ENCODE measurements at regions not wholly inside any gene's neighbourhood (a gene's known extent, or its start where the extent isn't known, plus 50 kb on each side); places are given as distances from the start of the nearest gene placed in this dataset.

GRCh38 chr5:125175348-125176004 is 429.0 kb upstream of the ZNF608 start:
- no peaks in the 10 kb centered on the region for H3K9me3 ChIP-seq (ENCODE audit: control insufficient read depth, low read length, poor library complexity, severe bottlenecking)
- Mint-ChIP-seq H3K27me3 (no peaks in the 10 kb centered on the region), H3K4me1 (no peaks in the 10 kb centered on the region), H3K27ac (no peak overlapping the region), H3K36me3 (ENCODE audit: low read depth) (no peaks in the 10 kb centered on the region), H3K4me3 (no peak overlapping the region)
- ATAC-seq = no peak
- no peak for DNase-seq

DNA sequence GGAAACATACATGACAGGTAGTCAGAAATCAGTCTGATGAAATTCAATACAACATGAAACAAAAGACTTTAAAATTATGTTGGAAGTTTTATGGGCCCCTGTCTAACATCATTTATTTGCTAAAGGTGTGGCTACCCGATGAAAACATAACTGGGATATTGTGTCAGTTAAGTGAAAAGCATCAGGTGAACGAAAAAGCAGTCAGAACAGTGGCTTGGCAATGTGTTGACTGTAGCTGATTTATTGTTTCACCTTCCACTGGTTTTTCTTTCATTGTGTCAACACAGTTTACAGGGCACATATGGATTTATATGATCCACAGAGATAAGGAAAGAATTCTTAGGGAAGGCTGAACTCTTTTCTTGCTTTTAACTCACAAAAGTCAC is 429.6 kb upstream of the ZNF608 start:
- no peak overlapping the region for H3K27ac Mint-ChIP-seq
- no peak overlapping the region for H3K4me3 Mint-ChIP-seq
- H3K4me1 Mint-ChIP-seq = no peaks in the 10 kb centered on the region
- DNase-seq = no peak
- H3K36me3 Mint-ChIP-seq (ENCODE audit: low read depth) = no peaks in the 10 kb centered on the region
- H3K9me3 ChIP-seq (ENCODE audit: control insufficient read depth, low read length, poor library complexity, severe bottlenecking) = no peaks in the 10 kb centered on the region
- no peak for ATAC-seq
- no peaks in the 10 kb centered on the region for H3K27me3 Mint-ChIP-seq

DNA sequence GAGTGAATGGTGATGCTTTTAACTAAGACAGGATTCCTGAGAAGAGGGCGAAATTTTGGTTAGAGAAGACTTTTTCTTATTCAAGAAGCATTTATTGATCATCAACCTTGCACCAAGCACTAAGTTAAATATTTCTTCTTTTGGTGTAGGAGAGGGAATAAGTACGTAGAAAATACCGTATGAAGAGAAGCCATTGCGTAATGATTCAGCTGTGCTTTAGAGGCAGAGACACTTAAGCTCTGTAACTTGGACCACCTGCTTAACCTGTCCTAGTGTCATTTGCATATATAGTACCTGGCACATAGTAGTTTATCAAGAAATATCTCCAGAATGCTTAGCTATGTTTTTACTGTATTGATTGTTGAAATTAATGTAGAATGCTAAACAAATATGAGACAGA is 430.9 kb upstream of the ZNF608 start:
- no peak for ATAC-seq
- H3K4me1 Mint-ChIP-seq = no peaks in the 10 kb centered on the region
- no peaks in the 10 kb centered on the region for H3K36me3 Mint-ChIP-seq (ENCODE audit: low read depth)
- H3K27ac Mint-ChIP-seq = no peak overlapping the region
- no peak for DNase-seq
- H3K9me3 ChIP-seq (ENCODE audit: control insufficient read depth, low read length, poor library complexity, severe bottlenecking) = no peaks in the 10 kb centered on the region
- no peak overlapping the region for H3K4me3 Mint-ChIP-seq
- H3K27me3 Mint-ChIP-seq = no peaks in the 10 kb centered on the region

- no peak overlapping the region for H3K27ac Mint-ChIP-seq
- ATAC-seq = no peak
- H3K4me3 Mint-ChIP-seq = no peak overlapping the region
- no peaks in the 10 kb centered on the region for H3K27me3 Mint-ChIP-seq
- no peak for DNase-seq
- H3K9me3 ChIP-seq (ENCODE audit: control insufficient read depth, low read length, poor library complexity, severe bottlenecking) = no peaks in the 10 kb centered on the region
- H3K4me1 Mint-ChIP-seq = no peaks in the 10 kb centered on the region
- H3K36me3 Mint-ChIP-seq (ENCODE audit: low read depth) = no peaks in the 10 kb centered on the region
Measured at GRCh38 chr5:125179612-125180011, 433.2 kb upstream of the ZNF608 start.

DNA sequence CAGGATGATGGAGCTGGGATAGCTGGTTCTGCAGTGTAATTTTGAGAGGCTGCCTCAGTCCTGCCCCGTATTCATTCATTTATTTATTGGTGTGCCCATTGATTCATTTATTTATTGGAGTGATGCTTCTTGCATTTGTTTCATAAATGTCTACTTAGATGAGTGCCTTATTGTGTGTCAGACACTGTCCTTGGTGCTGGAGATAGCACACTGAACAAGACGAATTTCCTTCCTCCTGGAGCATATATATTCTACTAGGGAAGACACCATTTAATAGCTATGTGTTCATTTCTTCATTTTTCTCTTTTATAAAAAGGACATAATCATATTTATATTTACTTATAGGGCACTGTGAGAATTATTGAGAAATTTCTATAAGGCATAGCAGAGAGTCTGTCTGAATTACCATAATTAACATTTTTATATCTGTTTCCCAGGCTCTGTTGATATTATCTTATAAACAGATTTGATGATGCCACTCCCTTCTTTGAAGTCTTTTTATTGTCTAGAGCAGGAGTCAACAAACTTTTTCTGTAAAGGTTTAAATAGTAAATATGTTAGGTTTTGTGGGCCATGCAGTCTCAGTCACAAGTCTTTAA is 433.9 kb upstream of the ZNF608 start:
- Mint-ChIP-seq H3K4me3 (no peak overlapping the region), H3K27me3 (no peaks in the 10 kb centered on the region), H3K27ac (no peak overlapping the region), H3K36me3 (ENCODE audit: low read depth) (no peaks in the 10 kb centered on the region), H3K4me1 (no peaks in the 10 kb centered on the region)
- DNase-seq (no peak), ATAC-seq (no peak)
- H3K9me3 ChIP-seq (ENCODE audit: control insufficient read depth, low read length, poor library complexity, severe bottlenecking) = no peaks in the 10 kb centered on the region

- no peaks in the 10 kb centered on the region for H3K9me3 ChIP-seq (ENCODE audit: control insufficient read depth, low read length, poor library complexity, severe bottlenecking)
- no peak overlapping the region for H3K4me3 Mint-ChIP-seq
- no peaks in the 10 kb centered on the region for H3K27me3 Mint-ChIP-seq
- DNase-seq (no peak), ATAC-seq (no peak)
- no peak overlapping the region for H3K27ac Mint-ChIP-seq
- no peaks in the 10 kb centered on the region for H3K4me1 Mint-ChIP-seq
- no peaks in the 10 kb centered on the region for H3K36me3 Mint-ChIP-seq (ENCODE audit: low read depth)
Measured at GRCh38 chr5:125181159-125181558, 434.7 kb upstream of the ZNF608 start.

GRCh38 chr5:125181955-125182354 is 435.5 kb upstream of the ZNF608 start:
- Mint-ChIP-seq H3K4me3 (no peak overlapping the region), H3K27ac (no peak overlapping the region), H3K27me3 (no peaks in the 10 kb centered on the region), H3K4me1 (no peaks in the 10 kb centered on the region), H3K36me3 (ENCODE audit: low read depth) (no peaks in the 10 kb centered on the region)
- ATAC-seq (no peak), DNase-seq (no peak)
- no peaks in the 10 kb centered on the region for H3K9me3 ChIP-seq (ENCODE audit: control insufficient read depth, low read length, poor library complexity, severe bottlenecking)

- no peak overlapping the region for H3K27ac Mint-ChIP-seq
- H3K4me3 Mint-ChIP-seq = no peak overlapping the region
- H3K9me3 ChIP-seq (ENCODE audit: control insufficient read depth, low read length, poor library complexity, severe bottlenecking) = no peaks in the 10 kb centered on the region
- no peaks in the 10 kb centered on the region for H3K36me3 Mint-ChIP-seq (ENCODE audit: low read depth)
- ATAC-seq (no peak), DNase-seq (no peak)
- H3K4me1 Mint-ChIP-seq = no peaks in the 10 kb centered on the region
- no peaks in the 10 kb centered on the region for H3K27me3 Mint-ChIP-seq
Measured at GRCh38 chr5:125185740-125186139, 439.3 kb upstream of the ZNF608 start.

- H3K27me3 Mint-ChIP-seq = no peaks in the 10 kb centered on the region
- no peaks in the 10 kb centered on the region for H3K4me1 Mint-ChIP-seq
- no peak overlapping the region for H3K27ac Mint-ChIP-seq
- no peak for ATAC-seq
- no peaks in the 10 kb centered on the region for H3K36me3 Mint-ChIP-seq (ENCODE audit: low read depth)
- DNase-seq = no peak
- H3K4me3 Mint-ChIP-seq = no peak overlapping the region
- no peaks in the 10 kb centered on the region for H3K9me3 ChIP-seq (ENCODE audit: control insufficient read depth, low read length, poor library complexity, severe bottlenecking)
Measured at GRCh38 chr5:125186911-125187375, 440.5 kb upstream of the ZNF608 start.

- DNase-seq (no peak), ATAC-seq (no peak)
- Mint-ChIP-seq H3K27ac (no peak overlapping the region), H3K27me3 (no peaks in the 10 kb centered on the region), H3K4me3 (no peak overlapping the region), H3K36me3 (ENCODE audit: low read depth) (no peaks in the 10 kb centered on the region), H3K4me1 (no peaks in the 10 kb centered on the region)
- H3K9me3 ChIP-seq (ENCODE audit: control insufficient read depth, low read length, poor library complexity, severe bottlenecking) = no peaks in the 10 kb centered on the region
Measured at GRCh38 chr5:125189531-125189941, 443.1 kb upstream of the ZNF608 start.

DNA sequence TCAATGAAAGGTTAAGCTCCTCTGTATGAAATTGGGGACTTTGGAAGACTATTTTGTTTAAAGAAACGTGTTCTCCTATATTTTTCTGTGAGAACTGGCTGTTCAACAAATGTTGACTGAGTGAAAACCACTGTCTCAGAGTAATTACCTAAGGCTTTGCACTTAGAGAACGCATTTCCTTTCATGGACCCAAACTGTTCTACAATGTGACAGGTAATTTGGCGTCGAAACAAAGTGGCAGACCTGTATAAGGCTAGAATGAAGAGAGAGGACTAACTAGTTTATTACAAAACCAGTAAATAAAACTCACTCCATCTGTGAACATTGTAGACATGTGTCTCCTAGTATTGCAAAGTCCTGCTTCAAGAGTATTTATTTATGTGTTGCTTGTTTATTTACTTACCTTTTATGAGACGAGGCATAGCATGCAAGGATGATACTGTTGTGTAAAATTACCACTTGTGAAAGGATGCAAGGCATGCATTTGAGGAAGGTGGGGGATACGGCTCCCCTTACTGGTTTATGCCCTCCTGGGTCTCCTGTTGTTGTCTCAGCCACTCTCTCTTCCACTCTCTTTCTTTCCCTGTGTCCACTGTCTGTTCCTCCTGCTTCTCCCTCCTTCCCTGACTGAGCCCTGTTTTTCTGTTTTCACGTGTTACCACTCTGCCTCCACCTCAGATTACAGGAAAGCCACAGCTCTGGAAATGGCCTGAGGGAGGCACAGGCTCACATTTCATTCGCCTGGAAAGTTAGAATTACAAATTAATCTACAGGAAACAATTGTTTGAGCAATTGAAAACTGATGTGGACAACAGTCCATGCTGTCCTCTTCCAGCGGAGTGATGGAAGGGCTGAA is 444.0 kb upstream of the ZNF608 start:
- Mint-ChIP-seq H3K36me3 (ENCODE audit: low read depth) (no peaks in the 10 kb centered on the region), H3K4me1 (no peaks in the 10 kb centered on the region), H3K4me3 (no peak overlapping the region), H3K27me3 (no peaks in the 10 kb centered on the region), H3K27ac (no peak overlapping the region)
- ATAC-seq (no peak), DNase-seq (no peak)
- no peaks in the 10 kb centered on the region for H3K9me3 ChIP-seq (ENCODE audit: control insufficient read depth, low read length, poor library complexity, severe bottlenecking)

DNA sequence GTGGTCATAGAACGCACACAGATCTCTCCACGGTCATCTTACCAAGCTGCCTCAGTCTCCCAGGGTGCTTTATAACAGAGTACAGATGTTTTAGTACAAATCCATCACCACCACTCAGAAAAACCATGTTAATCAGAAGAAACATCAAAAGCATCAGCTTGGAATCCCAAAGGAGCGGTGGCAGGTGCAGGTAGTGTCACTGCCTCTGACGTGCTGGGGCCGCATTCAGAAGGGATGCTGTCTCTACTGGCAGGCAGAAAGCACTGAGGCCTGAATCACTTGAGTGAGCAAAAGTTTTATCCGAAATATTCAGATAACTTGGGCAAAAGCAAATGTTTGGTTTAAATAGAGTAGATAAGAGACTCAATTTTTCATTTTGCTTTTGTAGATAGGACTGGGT is 448.4 kb upstream of the ZNF608 start:
- Mint-ChIP-seq H3K36me3 (ENCODE audit: low read depth) (no peaks in the 10 kb centered on the region), H3K4me3 (no peak overlapping the region), H3K27ac (no peak overlapping the region), H3K27me3 (no peaks in the 10 kb centered on the region), H3K4me1 (no peaks in the 10 kb centered on the region)
- ATAC-seq = no peak
- DNase-seq = no peak
- H3K9me3 ChIP-seq (ENCODE audit: control insufficient read depth, low read length, poor library complexity, severe bottlenecking) = no peaks in the 10 kb centered on the region

DNA sequence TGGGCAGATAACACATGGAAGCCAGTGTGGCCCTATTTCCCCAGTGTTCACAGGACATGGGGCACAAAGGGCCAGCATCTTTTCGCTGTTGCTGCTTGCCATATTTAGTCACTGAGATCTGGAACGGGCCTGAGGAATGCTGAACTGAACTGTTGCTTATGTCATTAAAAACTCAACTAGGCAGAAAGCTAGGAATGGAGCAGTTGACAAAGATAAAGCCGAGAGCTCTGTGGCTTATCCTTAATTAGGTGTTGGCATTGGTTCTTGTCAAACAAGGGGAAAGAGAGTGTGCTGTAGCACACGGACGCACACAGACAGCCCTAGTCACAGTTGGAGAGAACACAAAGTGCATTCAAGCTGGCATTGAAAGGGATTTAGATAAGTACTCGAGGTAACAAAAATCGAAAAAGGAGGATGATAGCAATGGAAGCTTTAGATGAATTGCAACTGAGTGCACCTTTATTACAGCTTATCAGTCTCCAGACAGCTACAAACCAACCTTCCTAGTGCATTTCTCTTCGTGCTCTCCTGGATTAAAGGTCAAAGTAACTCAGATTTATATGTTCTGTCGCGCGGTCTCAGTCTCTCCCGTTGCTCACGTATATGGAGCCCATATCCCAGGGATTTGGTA is 450.2 kb upstream of the ZNF608 start:
- no peak for ATAC-seq
- H3K9me3 ChIP-seq (ENCODE audit: control insufficient read depth, low read length, poor library complexity, severe bottlenecking) = no peaks in the 10 kb centered on the region
- no peak overlapping the region for H3K4me3 Mint-ChIP-seq
- no peaks in the 10 kb centered on the region for H3K4me1 Mint-ChIP-seq
- H3K27ac Mint-ChIP-seq = no peak overlapping the region
- H3K36me3 Mint-ChIP-seq (ENCODE audit: low read depth) = no peaks in the 10 kb centered on the region
- DNase-seq = no peak
- H3K27me3 Mint-ChIP-seq = no peaks in the 10 kb centered on the region
